K562 (cell line): ENCODE measurements at regions not wholly inside any gene's neighbourhood (a gene's known extent, or its start where the extent isn't known, plus 50 kb on each side); places are given as distances from the start of the nearest gene placed in this dataset.

Experiments used
- ATAC-seq: fragments of 200-7000 bp; cut with Tn5 transposase; 3 replicates; pipeline ENCODE4 v1.9.1; 2020; ENCODE audit warnings: moderate library complexity
- BruUV-seq: library from RNA; stranded (reverse); fragments of 400-500 nt; replicated peaks from 2 replicates; lab custom pipeline; 2021; lab: Mats Ljungman, UMichigan
- CTCF ChIA-PET: fragments of 300-600 bp; formaldehyde crosslinking; extraction: SDS; loops from one replicate; lab custom pipeline; 2021; ENCODE audit warnings: low intra/inter-chr PET ratio; lab: Yijun Ruan, JAX
- POLR2A ChIA-PET: fragments of 300-600, 350-650 bp; sonication (Branson Sonifier 250); formaldehyde crosslinking; extraction: SDS; loops from one replicate; lab custom pipeline; 2021; ENCODE audit warnings: antibody characterized with exemption, inconsistent platforms; lab: Yijun Ruan, JAX
- DNase-seq, 4 experiments: peaks; one replicate each; pipeline versions ENCODE4 v3.0.0 to v3.0.0-alpha.2; 2011 to 2018; ENCODE audit warnings: low spot score in 3 of 4, mixed read lengths in 3 of 4; ENCODE audit errors: extremely low read depth in 1 of 4
- FAIRE-seq: peaks from 2 replicates; lab custom pipeline; 2011; peaks lifted over from hg19 to GRCh38; lab: Jason Lieb, UNC
- H2AFZ ChIP-seq: 2 replicates; pipeline ENCODE4 v1.6.0; 2011; ENCODE audit warnings: low read depth, low read length, control low read depth, inconsistent platforms
- H3K27ac ChIP-seq: fragments of 200-600 bp; 3 replicates; pipeline ENCODE4 v1.8.0; 2011; ENCODE audit warnings: low read depth, mild to moderate bottlenecking, control low read depth, inconsistent platforms, low read length, moderate library complexity, mixed read lengths; ENCODE audit errors: extremely low read depth
- H3K27me3 ChIP-seq, 2 experiments: fragments of 300-600 bp in 1 of 2; 2 replicates in 1 of 2; 3 replicates in 1 of 2; pipeline versions ENCODE4 v1.6.0 to v1.8.0; 2011; ENCODE audit warnings: inconsistent platforms in 2 of 2, low read length in 2 of 2, mild to moderate bottlenecking in 1 of 2, mixed read lengths in 1 of 2, moderate library complexity in 1 of 2; ENCODE audit not compliant: control insufficient read depth in 2 of 2, insufficient read depth in 2 of 2
- H3K36me3 ChIP-seq: fragments of 300-600 bp; 3 replicates; pipeline ENCODE4 v1.8.0; 2011; ENCODE audit warnings: mild to moderate bottlenecking, low read length, inconsistent platforms; ENCODE audit not compliant: control insufficient read depth, insufficient read depth
- H3K4me1 ChIP-seq, 2 experiments: fragments of 200-600 bp in 1 of 2; replicated peaks in 1 of 2; 2 replicates in 1 of 2; 3 replicates in 1 of 2; pipeline versions ENCODE4 v1.5.1 to v1.8.0; 2011; ENCODE audit warnings: inconsistent platforms in 2 of 2, low read length in 2 of 2, mild to moderate bottlenecking in 1 of 2, mixed read lengths in 1 of 2, moderate library complexity in 1 of 2; ENCODE audit not compliant: control insufficient read depth in 2 of 2, insufficient read depth in 2 of 2
- H3K4me2 ChIP-seq: 2 replicates; pipeline ENCODE4 v1.6.1; 2011; ENCODE audit warnings: low read length, control low read depth, inconsistent platforms, mixed read lengths; ENCODE audit not compliant: insufficient read depth
- H3K4me3 ChIP-seq: fragments of 200-600 bp; sonication (generic), shearing (Covaris generic); 2 replicates; pipeline ENCODE4 v1.5.1; 2016; ENCODE audit warnings: control low read depth, inconsistent platforms
- H3K79me2 ChIP-seq: fragments of 200-600 bp; 3 replicates; pipeline ENCODE4 v1.8.0; 2011; ENCODE audit warnings: low read length, inconsistent platforms; ENCODE audit not compliant: control insufficient read depth, insufficient read depth
- H3K9ac ChIP-seq, 2 experiments: 2 replicates each; pipeline versions ENCODE4 v1.6.0 to v1.6.1; 2011; ENCODE audit warnings: low read depth in 2 of 2, low read length in 2 of 2, control low read depth in 1 of 2, inconsistent platforms in 1 of 2, mild to moderate bottlenecking in 1 of 2, mixed read lengths in 1 of 2; ENCODE audit not compliant: insufficient read depth in 1 of 2
- H3K9me1 ChIP-seq: one replicate; pipeline ENCODE4 v1.6.0; 2011; ENCODE audit warnings: inconsistent platforms, mild to moderate bottlenecking, low read length, moderate library complexity; ENCODE audit not compliant: control insufficient read depth, insufficient read depth
- H3K9me3 ChIP-seq: replicated peaks from 2 replicates; pipeline ENCODE4 v1.5.1; 2011; ENCODE audit warnings: low read depth, low read length, inconsistent platforms; ENCODE audit not compliant: control insufficient read depth, insufficient read depth
- H4K20me1 ChIP-seq: replicated peaks from 2 replicates; pipeline ENCODE4 v1.6.1; 2011; ENCODE audit warnings: low read length, inconsistent platforms, mixed read lengths; ENCODE audit not compliant: control insufficient read depth, insufficient read depth
- BHLHE40 ChIP-seq: IDR thresholded peaks from 2 replicates; pipeline ENCODE4 v1.6.1; 2011; ENCODE audit warnings: low read length, improper control_type of control experiment
- CHD4 ChIP-seq: fragments of 200-600 bp; sonication (generic); IDR thresholded peaks from 3 replicates; pipeline ENCODE4 v1.6.1; 2012; ENCODE audit warnings: low read depth, mild to moderate bottlenecking, mixed read lengths, low read length, inconsistent platforms; ENCODE audit not compliant: insufficient read depth, insufficient replicate concordance, poor library complexity, severe bottlenecking
- LCOR ChIP-seq: sonication (generic); formaldehyde crosslinking; IDR thresholded peaks from 2 replicates; pipeline ENCODE4 v1.8.0; 2022; ENCODE audit warnings: mild to moderate bottlenecking, missing genetic modification reagents
- MAFF ChIP-seq: IDR thresholded peaks from 2 replicates; pipeline ENCODE4 v1.6.1; 2012; ENCODE audit warnings: low read length, improper control_type of control experiment
- ZNF764 ChIP-seq: fragments of 250-450 bp; sonication (Bioruptor Pico); IDR thresholded peaks from 2 replicates; pipeline ENCODE4 v1.4.0; 2020; ENCODE audit warnings: low read depth, mild to moderate bottlenecking, moderate library complexity
- WGBS: fragments of 100-300 bp; shearing (Covaris generic); methylation state at CpG from one replicate; pipeline ENCODE4 v1.1.6; 2016; ENCODE audit warnings: low coverage, mixed read lengths; ENCODE audit not compliant: insufficient coverage; ENCODE audit errors: missing lambda C conversion rate; 5-methylcytosine and 5-hydroxymethylcytosine counted together
- in situ Hi-C: fragments of 300-500 bp; cut with MboI; formaldehyde crosslinking; loops from 4 replicates; pipeline ENCODE4 v1.15.0; 2018; ENCODE audit warnings: inconsistent platforms, mixed read lengths
- intact Hi-C: fragments of 100-400 bp; cut with micrococcal nuclease; formaldehyde crosslinking; loops from 2 replicates; pipeline ENCODE4 v1.14.2; 2022

DNA sequence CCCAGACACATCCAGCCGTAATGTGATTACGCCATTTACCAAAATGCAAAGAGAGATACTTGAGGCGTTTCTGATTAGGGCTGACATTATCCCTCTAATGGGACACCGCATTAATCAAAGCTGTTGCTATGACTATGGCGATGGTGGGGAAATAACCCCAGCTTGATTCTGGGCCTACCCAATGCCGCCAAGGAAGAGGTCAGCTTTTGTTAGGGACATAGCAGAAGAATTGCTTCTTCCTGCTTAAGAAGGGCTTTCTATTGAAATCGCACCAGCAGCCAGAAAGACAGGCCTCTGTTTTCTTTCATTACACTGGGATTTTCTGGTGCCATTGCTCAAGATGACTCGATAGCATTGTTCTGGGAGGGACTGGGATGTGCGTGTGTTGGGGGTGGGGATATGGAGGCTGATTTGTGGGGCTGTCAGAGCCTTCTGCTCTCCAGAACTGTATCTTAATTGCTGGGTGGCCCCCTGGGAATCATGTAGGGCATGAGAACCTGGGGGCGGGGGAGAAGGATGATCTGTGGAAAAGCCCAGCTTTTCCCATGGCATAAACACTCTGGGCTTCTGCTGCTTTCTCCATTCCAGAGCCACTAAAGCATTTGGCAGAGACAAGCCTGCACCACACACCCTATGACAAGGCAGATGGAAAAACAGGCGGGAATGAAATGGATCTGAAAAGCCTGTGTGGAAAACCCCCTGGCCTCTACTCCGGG is 106.5 kb upstream of the RAD23B start:
- FAIRE-seq (no peak), ATAC-seq (no peak), DNase-seq (no peak)
- Histone ChIP-seq H2AFZ (no peak overlapping the region), H3K27me3 (peaks cover 0 to 15% of the 10 kb centered on the region in 2 experiments; a peak in 3 of 5 replicates), H3K4me2 (no peak overlapping the region), H3K36me3 (no peaks in the 10 kb centered on the region), H3K27ac (no peak overlapping the region), H4K20me1 (no peaks in the 10 kb centered on the region), H3K4me1 (no peaks in the 10 kb centered on the region), H3K9me1 (no peaks in the 10 kb centered on the region), H3K9ac (no peak overlapping the region), H3K9me3 (no peaks in the 10 kb centered on the region), H3K4me3 (no peak overlapping the region), H3K79me2 (no peaks in the 10 kb centered on the region)
- BruUV-seq, result no TSS peak
- CTCF ChIA-PET, result no interaction called here
- intact Hi-C loops, result no loop called here
- under 1% methylated on average over 12 of the region's 12 CpGs for WGBS
- TF ChIP-seq ZNF764 (CRISPR knock-in tag) (no peak), BHLHE40 (no peak), LCOR (no peak), MAFF (no peak), CHD4 (no peak)
- POLR2A ChIA-PET, result no interaction called here
- in situ Hi-C loops, result no loop called here
